NAMALWA (cell line): ENCODE measurements at regions not wholly inside any gene's neighbourhood (a gene's known extent, or its start where the extent isn't known, plus 50 kb on each side); places are given as distances from the start of the nearest gene placed in this dataset.

Experiments used
- DNase-seq: peaks from one replicate; pipeline ENCODE4 v3.0.0-alpha.2; 2015; ENCODE audit warnings: low spot score

GRCh38 chr6:14786455-14786854, 459.4 kb upstream of the JARID2 start:
- DNase-seq: no peak

DNA sequence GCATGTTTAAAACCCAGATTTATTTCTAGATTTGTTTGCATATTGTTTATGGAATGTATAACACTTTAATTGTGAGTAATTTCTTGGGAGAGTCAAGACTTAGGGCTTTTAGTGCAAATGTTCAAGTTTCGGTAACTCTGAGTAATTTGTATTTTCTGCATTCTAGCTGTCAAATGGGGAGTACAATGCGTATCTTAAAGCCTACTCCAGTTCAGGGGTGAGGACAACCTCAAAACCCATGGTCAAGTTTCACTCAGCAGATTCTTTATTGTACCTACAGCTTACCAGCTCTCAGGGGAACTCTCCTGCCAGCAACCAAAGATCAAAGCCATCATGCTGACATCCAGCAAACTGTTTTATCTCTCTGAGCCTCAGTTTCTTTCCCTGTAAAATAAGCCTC, 458.6 kb upstream of the JARID2 start:
- no peak for DNase-seq

GRCh38 chr6:14787677-14788076, 458.2 kb upstream of the JARID2 start:
- DNase-seq: no peak

GRCh38 chr6:14789996-14790395, 455.9 kb upstream of the JARID2 start:
- no peak for DNase-seq

DNA sequence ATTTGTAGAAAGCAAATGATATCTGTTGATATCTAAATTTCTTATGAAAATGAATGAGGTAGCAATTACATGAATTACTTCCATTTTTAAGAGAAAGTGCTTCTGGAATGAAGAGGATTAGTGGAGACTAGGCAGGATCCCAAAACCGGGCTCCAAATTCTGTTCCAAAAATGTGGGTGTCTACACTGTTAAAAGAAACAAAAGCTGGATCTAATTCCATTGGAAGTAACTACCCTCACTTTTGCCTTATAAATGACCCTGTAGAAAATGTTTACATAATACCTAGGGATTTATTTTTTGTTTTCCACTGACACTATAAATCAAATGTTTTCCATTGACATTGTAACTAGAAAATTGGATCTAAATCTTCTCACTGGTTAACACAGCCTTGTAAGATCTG, 454.9 kb upstream of the JARID2 start:
- no peak for DNase-seq

GRCh38 chr6:14791526-14791925, 454.3 kb upstream of the JARID2 start:
- no peak for DNase-seq

DNA sequence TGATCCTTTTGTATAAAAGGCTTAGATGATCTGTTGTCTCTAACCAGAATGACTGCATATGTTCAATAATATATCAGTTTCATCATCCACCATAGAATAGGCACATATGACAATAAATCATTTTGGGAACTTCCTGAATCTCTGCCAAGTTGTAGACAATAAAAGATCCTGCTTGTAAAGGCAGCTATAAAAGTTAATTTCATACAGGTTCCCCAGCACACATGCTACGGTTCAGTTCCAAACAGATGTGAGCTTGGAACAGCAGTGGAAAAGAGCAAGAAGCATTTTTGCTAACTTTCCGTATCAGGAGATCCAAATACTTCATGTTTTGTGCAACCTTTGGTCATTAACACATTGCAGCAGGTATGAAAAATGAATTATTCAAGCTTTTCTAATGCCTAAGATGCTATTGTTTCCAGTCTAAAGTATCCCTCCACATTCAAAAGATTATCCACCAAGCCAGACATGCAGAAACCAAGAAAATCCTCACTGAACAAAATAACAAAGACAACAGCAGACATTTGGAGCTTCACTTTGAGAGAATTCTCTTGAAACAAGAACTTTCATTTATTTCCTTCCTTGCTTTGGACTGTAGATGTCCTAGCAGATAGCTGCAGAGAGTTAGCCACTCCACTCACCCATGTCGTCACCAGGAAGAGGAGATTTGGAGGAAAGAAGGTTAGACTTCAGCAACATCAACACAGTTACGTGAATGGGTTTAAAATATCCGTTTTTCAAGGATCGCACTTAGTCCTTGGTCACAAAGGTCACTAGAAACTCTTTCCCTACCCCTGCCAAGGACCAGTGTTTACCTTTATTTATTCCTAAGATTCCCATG, 453.5 kb upstream of the JARID2 start:
- no peak for DNase-seq

DNA sequence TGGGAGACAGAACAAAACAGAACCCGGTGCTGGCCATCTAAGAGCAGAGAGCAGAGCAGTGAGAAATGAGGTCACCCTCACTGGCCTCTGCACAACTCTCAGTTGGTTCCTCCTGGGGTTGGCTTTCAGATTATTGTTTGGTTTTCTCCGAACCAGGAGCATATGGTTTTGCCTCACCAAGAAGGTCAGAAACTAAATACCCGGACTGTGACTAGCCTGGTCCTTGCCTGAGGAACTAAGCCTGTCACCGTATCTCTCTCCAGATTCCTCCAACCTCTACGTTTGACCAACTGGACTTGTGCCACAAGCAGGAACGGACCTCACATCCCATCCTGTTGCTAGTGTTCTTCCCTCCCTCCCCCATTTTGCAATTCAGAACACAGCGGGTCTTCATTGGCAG, 450.4 kb upstream of the JARID2 start:
- no peak for DNase-seq

GRCh38 chr6:14796974-14797762, 448.7 kb upstream of the JARID2 start:
- peak; percentile 15 for DNase-seq

GRCh38 chr6:14797875-14798593, 447.8 kb upstream of the JARID2 start:
- no peak for DNase-seq

DNA sequence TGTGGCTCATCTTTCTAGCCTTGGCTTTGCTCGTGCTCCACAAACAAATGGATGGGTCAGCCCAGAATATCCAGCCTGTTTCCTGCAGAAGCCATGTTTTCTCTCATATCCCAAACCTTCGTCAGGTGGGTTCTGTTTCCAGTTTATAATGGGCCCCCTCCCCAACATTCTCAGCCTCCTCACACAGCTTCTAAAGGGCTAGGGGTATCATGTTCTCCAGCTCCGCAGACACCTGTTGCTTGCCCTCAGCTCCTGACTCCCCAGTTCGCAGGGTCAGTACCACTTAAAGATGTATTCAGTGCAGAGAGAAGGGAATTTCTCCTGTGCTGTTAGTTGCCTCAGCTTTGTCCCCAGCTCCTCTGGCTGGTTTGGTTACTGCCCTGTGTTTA, 447.3 kb upstream of the JARID2 start:
- DNase-seq: no peak

DNA sequence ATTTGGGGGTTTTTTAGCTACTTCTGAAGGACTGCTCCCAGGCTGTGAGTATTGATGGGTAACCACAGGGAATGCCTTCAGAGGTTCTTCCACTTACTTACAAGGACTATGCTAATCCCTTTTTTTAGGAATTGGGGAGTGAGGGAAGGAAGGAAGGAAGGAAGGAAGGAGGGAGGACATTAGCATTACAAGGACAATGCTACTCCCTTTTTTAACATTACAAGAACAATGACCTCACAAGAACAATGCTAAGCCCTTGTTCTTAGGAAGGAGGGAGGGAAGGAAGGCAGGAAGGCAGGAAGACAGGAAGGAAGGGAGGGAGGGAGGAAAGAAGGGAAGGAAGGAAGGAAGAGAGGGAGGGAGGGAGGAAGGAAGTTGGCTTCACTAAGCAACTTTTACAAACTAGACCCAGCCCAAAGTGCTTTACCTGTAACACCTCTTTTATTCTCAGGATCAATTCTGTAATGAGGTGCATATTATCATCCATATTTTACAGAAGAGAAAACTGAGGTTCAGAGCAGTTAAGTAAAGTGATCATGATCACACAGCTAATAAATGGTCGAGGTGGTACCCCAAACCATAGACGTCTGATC, 446.8 kb upstream of the JARID2 start:
- DNase-seq: no peak

- DNase-seq: peak; percentile 91
Measured at GRCh38 chr6:14799928-14800327, 445.9 kb upstream of the JARID2 start.

DNA sequence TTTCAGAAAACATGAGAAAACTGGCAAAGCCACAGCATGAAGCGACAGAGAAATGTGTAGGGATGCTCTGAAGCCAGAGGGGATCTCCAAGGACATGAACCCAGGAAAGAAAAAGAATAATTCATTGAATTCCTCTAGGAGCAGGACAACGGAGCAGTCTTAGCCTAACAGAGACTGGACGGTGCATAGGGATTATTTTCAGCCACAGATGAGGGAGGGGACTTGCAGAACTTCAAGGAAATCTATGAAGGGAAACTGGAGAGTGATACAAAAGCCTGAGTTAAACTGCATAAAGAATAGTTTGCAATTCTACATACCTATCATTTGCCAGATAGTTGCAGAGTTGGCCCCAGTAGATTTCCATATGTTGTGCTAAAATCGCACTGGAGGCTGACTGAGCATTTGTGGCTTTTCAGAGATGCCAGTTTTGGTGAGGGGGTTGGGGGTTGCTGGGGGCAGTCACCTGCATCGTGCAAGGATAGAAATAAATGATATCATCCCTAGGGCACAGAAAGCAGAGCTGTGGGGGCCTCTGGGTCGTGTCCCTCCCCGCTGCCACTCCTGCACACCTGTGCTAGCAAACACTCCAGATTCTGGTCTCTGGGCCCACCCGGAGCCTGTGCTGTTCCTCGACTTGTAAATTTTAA, 443.2 kb upstream of the JARID2 start:
- DNase-seq: no peak

- no peak for DNase-seq
Measured at GRCh38 chr6:14804001-14804784, 441.7 kb upstream of the JARID2 start.

- no peak for DNase-seq
Measured at GRCh38 chr6:14804785-14805210, 441.1 kb upstream of the JARID2 start.

GRCh38 chr6:14806101-14806500, 439.8 kb upstream of the JARID2 start:
- DNase-seq: no peak

- no peak for DNase-seq
Measured at GRCh38 chr6:14807130-14807529, 438.7 kb upstream of the JARID2 start.

GRCh38 chr6:14807971-14808370, 437.9 kb upstream of the JARID2 start:
- DNase-seq: no peak

DNA sequence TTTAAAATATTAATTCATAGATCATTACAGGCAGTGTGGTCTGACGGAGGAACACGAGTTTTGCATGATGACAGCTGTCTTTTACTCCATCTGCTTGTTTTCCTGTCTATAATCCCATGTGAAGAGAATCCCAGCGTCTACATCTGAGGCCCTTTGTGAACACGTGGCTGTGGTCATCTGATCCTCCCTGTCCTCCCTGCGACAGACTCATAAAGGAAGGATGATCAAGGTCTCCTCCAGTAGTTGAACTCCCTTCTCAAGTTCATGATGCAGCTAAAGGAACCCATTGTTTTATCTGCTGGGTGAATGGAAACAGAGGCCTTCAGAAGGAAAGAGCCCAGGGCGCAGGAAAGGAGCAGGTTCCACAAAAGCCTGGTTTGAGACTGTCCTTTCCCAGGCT, 435.8 kb upstream of the JARID2 start:
- DNase-seq: no peak
